ENCODE measurements at regions not wholly inside any gene's neighbourhood (a gene's known extent, or its start where the extent isn't known, plus 50 kb on each side); places are given as distances from the start of the nearest gene placed in this dataset.

- H3K9me3 ChIP-seq, result no peaks in the 10 kb centered on the region
- no peaks in the 10 kb centered on the region for H3K27me3 ChIP-seq
- no peaks in the 10 kb centered on the region for H3K4me1 ChIP-seq
- H3K27ac ChIP-seq, result no peak overlapping the region
- no peak overlapping the region for H3K4me3 ChIP-seq
- no peaks in the 10 kb centered on the region for H3K36me3 ChIP-seq
- intact Hi-C loops (cut with DNase I; ENCODE audit: low total_unique reads), result no loop called here
- no peak for DNase-seq
- TF ChIP-seq POLR2A (IDR thresholded peaks at IDR 0.05) (no peak), CTCF (IDR thresholded peaks at IDR 0.05) (no peak)
Measured at GRCh38 chr16:9195287-9195686, 103.8 kb downstream of the HAPSTR1 start.

- Histone ChIP-seq H3K4me1 (no peaks in the 10 kb centered on the region), H3K27ac (no peak overlapping the region), H3K36me3 (no peaks in the 10 kb centered on the region), H3K9me3 (no peaks in the 10 kb centered on the region), H3K4me3 (no peak overlapping the region), H3K27me3 (no peaks in the 10 kb centered on the region)
- no peak for TF ChIP-seq CTCF (IDR thresholded peaks at IDR 0.05)
- no peak for TF ChIP-seq POLR2A (IDR thresholded peaks at IDR 0.05)
- DNase-seq, result no peak
- intact Hi-C loops (cut with DNase I; ENCODE audit: low total_unique reads), result no loop called here
Measured at GRCh38 chr16:9197957-9198661, 106.7 kb downstream of the HAPSTR1 start.

GRCh38 chr16:9199311-9199710 lies 107.9 kb downstream of the HAPSTR1 start:
- intact Hi-C loops (cut with DNase I; ENCODE audit: low total_unique reads), result no loop called here
- Histone ChIP-seq H3K4me1 (no peaks in the 10 kb centered on the region), H3K4me3 (no peak overlapping the region), H3K9me3 (no peaks in the 10 kb centered on the region), H3K27ac (no peak overlapping the region), H3K36me3 (no peaks in the 10 kb centered on the region), H3K27me3 (no peaks in the 10 kb centered on the region)
- TF ChIP-seq POLR2A (IDR thresholded peaks at IDR 0.05) (no peak), CTCF (IDR thresholded peaks at IDR 0.05) (no peak)
- DNase-seq, result no peak

- TF ChIP-seq POLR2A (IDR thresholded peaks at IDR 0.05) (no peak), CTCF (IDR thresholded peaks at IDR 0.05) (no peak)
- intact Hi-C loops (cut with DNase I; ENCODE audit: low total_unique reads), result no loop called here
Measured at GRCh38 chr16:9199751-9200150, 108.3 kb downstream of the HAPSTR1 start.

GRCh38 chr16:9203956-9204355 lies 112.5 kb downstream of the HAPSTR1 start:
- H3K9me3 ChIP-seq, result no peaks in the 10 kb centered on the region
- H3K36me3 ChIP-seq, result no peaks in the 10 kb centered on the region
- no peaks in the 10 kb centered on the region for H3K4me1 ChIP-seq
- no peak overlapping the region for H3K4me3 ChIP-seq
- intact Hi-C loops (cut with DNase I; ENCODE audit: low total_unique reads), result no loop called here
- DNase-seq, result no peak
- H3K27ac ChIP-seq, result no peak overlapping the region
- H3K27me3 ChIP-seq, result no peaks in the 10 kb centered on the region
- TF ChIP-seq CTCF (IDR thresholded peaks at IDR 0.05), result no peak
- TF ChIP-seq POLR2A (IDR thresholded peaks at IDR 0.05), result no peak

More at GRCh38 chr16:9199751-9200150, 108.3 kb downstream of the HAPSTR1 start:
- H3K36me3 ChIP-seq, result no peaks in the 10 kb centered on the region
- no peak overlapping the region for H3K27ac ChIP-seq
- H3K27me3 ChIP-seq, result no peaks in the 10 kb centered on the region
- no peak for DNase-seq
- H3K9me3 ChIP-seq, result no peaks in the 10 kb centered on the region
- H3K4me3 ChIP-seq, result no peak overlapping the region
- H3K4me1 ChIP-seq, result no peaks in the 10 kb centered on the region

Measured in uterus (tissue), 3 donors.